K562 (cell line): ENCODE measurements at regions not wholly inside any gene's neighbourhood (a gene's known extent, or its start where the extent isn't known, plus 50 kb on each side); places are given as distances from the start of the nearest gene placed in this dataset.

Experiments used
- ATAC-seq: fragments of 200-7000 bp; cut with Tn5 transposase; 3 replicates; pipeline ENCODE4 v1.9.1; 2020; ENCODE audit warnings: moderate library complexity
- BruUV-seq: library from RNA; stranded (reverse); fragments of 400-500 nt; replicated peaks from 2 replicates; lab custom pipeline; 2021; lab: Mats Ljungman, UMichigan
- CTCF ChIA-PET: fragments of 300-600 bp; formaldehyde crosslinking; extraction: SDS; loops from one replicate; lab custom pipeline; 2021; ENCODE audit warnings: low intra/inter-chr PET ratio; lab: Yijun Ruan, JAX
- POLR2A ChIA-PET: fragments of 300-600, 350-650 bp; sonication (Branson Sonifier 250); formaldehyde crosslinking; extraction: SDS; loops from one replicate; lab custom pipeline; 2021; ENCODE audit warnings: antibody characterized with exemption, inconsistent platforms; lab: Yijun Ruan, JAX
- DNase-seq, 4 experiments: peaks; one replicate each; pipeline versions ENCODE4 v3.0.0 to v3.0.0-alpha.2; 2011 to 2018; ENCODE audit warnings: low spot score in 3 of 4, mixed read lengths in 3 of 4; ENCODE audit errors: extremely low read depth in 1 of 4
- FAIRE-seq: peaks from 2 replicates; lab custom pipeline; 2011; peaks lifted over from hg19 to GRCh38; lab: Jason Lieb, UNC
- H2AFZ ChIP-seq: 2 replicates; pipeline ENCODE4 v1.6.0; 2011; ENCODE audit warnings: low read depth, low read length, control low read depth, inconsistent platforms
- H3K27ac ChIP-seq: fragments of 200-600 bp; 3 replicates; pipeline ENCODE4 v1.8.0; 2011; ENCODE audit warnings: low read depth, mild to moderate bottlenecking, control low read depth, inconsistent platforms, low read length, moderate library complexity, mixed read lengths; ENCODE audit errors: extremely low read depth
- H3K27me3 ChIP-seq, 2 experiments: fragments of 300-600 bp in 1 of 2; 2 replicates in 1 of 2; 3 replicates in 1 of 2; pipeline versions ENCODE4 v1.6.0 to v1.8.0; 2011; ENCODE audit warnings: inconsistent platforms in 2 of 2, low read length in 2 of 2, mild to moderate bottlenecking in 1 of 2, mixed read lengths in 1 of 2, moderate library complexity in 1 of 2; ENCODE audit not compliant: control insufficient read depth in 2 of 2, insufficient read depth in 2 of 2
- H3K36me3 ChIP-seq: fragments of 300-600 bp; 3 replicates; pipeline ENCODE4 v1.8.0; 2011; ENCODE audit warnings: mild to moderate bottlenecking, low read length, inconsistent platforms; ENCODE audit not compliant: control insufficient read depth, insufficient read depth
- H3K4me1 ChIP-seq, 2 experiments: fragments of 200-600 bp in 1 of 2; replicated peaks in 1 of 2; 2 replicates in 1 of 2; 3 replicates in 1 of 2; pipeline versions ENCODE4 v1.5.1 to v1.8.0; 2011; ENCODE audit warnings: inconsistent platforms in 2 of 2, low read length in 2 of 2, mild to moderate bottlenecking in 1 of 2, mixed read lengths in 1 of 2, moderate library complexity in 1 of 2; ENCODE audit not compliant: control insufficient read depth in 2 of 2, insufficient read depth in 2 of 2
- H3K4me2 ChIP-seq: 2 replicates; pipeline ENCODE4 v1.6.1; 2011; ENCODE audit warnings: low read length, control low read depth, inconsistent platforms, mixed read lengths; ENCODE audit not compliant: insufficient read depth
- H3K4me3 ChIP-seq: fragments of 200-600 bp; sonication (generic), shearing (Covaris generic); 2 replicates; pipeline ENCODE4 v1.5.1; 2016; ENCODE audit warnings: control low read depth, inconsistent platforms
- H3K79me2 ChIP-seq: fragments of 200-600 bp; 3 replicates; pipeline ENCODE4 v1.8.0; 2011; ENCODE audit warnings: low read length, inconsistent platforms; ENCODE audit not compliant: control insufficient read depth, insufficient read depth
- H3K9ac ChIP-seq, 2 experiments: 2 replicates each; pipeline versions ENCODE4 v1.6.0 to v1.6.1; 2011; ENCODE audit warnings: low read depth in 2 of 2, low read length in 2 of 2, control low read depth in 1 of 2, inconsistent platforms in 1 of 2, mild to moderate bottlenecking in 1 of 2, mixed read lengths in 1 of 2; ENCODE audit not compliant: insufficient read depth in 1 of 2
- H3K9me1 ChIP-seq: one replicate; pipeline ENCODE4 v1.6.0; 2011; ENCODE audit warnings: inconsistent platforms, mild to moderate bottlenecking, low read length, moderate library complexity; ENCODE audit not compliant: control insufficient read depth, insufficient read depth
- H3K9me3 ChIP-seq: replicated peaks from 2 replicates; pipeline ENCODE4 v1.5.1; 2011; ENCODE audit warnings: low read depth, low read length, inconsistent platforms; ENCODE audit not compliant: control insufficient read depth, insufficient read depth
- H4K20me1 ChIP-seq: replicated peaks from 2 replicates; pipeline ENCODE4 v1.6.1; 2011; ENCODE audit warnings: low read length, inconsistent platforms, mixed read lengths; ENCODE audit not compliant: control insufficient read depth, insufficient read depth
- ETV5 ChIP-seq: sonication (generic); formaldehyde crosslinking; IDR thresholded peaks from 2 replicates; pipeline ENCODE4 v1.4.0; 2020; ENCODE audit warnings: low read depth, mild to moderate bottlenecking, missing genetic modification reagents
- FOXK1 ChIP-seq: sonication (generic); formaldehyde crosslinking; IDR thresholded peaks from 2 replicates; pipeline ENCODE4 v1.8.0; 2022; ENCODE audit warnings: missing genetic modification reagents, mild to moderate bottlenecking, borderline replicate concordance
- HNRNPL ChIP-seq: fragments of 200-400 bp; formaldehyde crosslinking; IDR thresholded peaks from 2 replicates; pipeline ENCODE4 v1.6.1; 2017; ENCODE audit warnings: low read depth, mild to moderate bottlenecking, low read length
- HSF4 ChIP-seq: fragments of 250-450 bp; sonication (Bioruptor Pico); IDR thresholded peaks from 2 replicates; pipeline ENCODE4 v2.1.2; 2022; ENCODE audit warnings: mild to moderate bottlenecking, moderate library complexity, borderline replicate concordance
- TEAD4 ChIP-seq, 2 experiments: sonication (generic) in 1 of 2; formaldehyde crosslinking in 1 of 2; IDR thresholded peaks; 2 replicates each; pipeline versions ENCODE4 v1.6.1 to v1.8.0; 2012 to 2022; ENCODE audit warnings: borderline replicate concordance in 1 of 2, inconsistent platforms in 1 of 2, low read length in 1 of 2, mild to moderate bottlenecking in 1 of 2, missing genetic modification reagents in 1 of 2
- ZNF143 ChIP-seq: sonication (generic); formaldehyde crosslinking; IDR thresholded peaks from 2 replicates; pipeline ENCODE4 v1.9.0; 2022; ENCODE audit warnings: mild to moderate bottlenecking, missing genetic modification reagents
- ZNF146 ChIP-seq: IDR thresholded peaks from one replicate; pipeline ENCODE4 v1.6.1; 2018; ENCODE audit warnings: missing compliant biosample characterization; ENCODE audit not compliant: unreplicated experiment
- ZNF668 ChIP-seq: fragments of 250-450 bp; sonication (Bioruptor Pico); IDR thresholded peaks from 2 replicates; pipeline ENCODE4 v1.8.0; 2022; ENCODE audit warnings: mild to moderate bottlenecking, inconsistent platforms
- WGBS: fragments of 100-300 bp; shearing (Covaris generic); methylation state at CpG from one replicate; pipeline ENCODE4 v1.1.6; 2016; ENCODE audit warnings: low coverage, mixed read lengths; ENCODE audit not compliant: insufficient coverage; ENCODE audit errors: missing lambda C conversion rate; 5-methylcytosine and 5-hydroxymethylcytosine counted together
- in situ Hi-C: fragments of 300-500 bp; cut with MboI; formaldehyde crosslinking; loops from 4 replicates; pipeline ENCODE4 v1.15.0; 2018; ENCODE audit warnings: inconsistent platforms, mixed read lengths
- intact Hi-C: fragments of 100-400 bp; cut with micrococcal nuclease; formaldehyde crosslinking; loops from 2 replicates; pipeline ENCODE4 v1.14.2; 2022

DNA sequence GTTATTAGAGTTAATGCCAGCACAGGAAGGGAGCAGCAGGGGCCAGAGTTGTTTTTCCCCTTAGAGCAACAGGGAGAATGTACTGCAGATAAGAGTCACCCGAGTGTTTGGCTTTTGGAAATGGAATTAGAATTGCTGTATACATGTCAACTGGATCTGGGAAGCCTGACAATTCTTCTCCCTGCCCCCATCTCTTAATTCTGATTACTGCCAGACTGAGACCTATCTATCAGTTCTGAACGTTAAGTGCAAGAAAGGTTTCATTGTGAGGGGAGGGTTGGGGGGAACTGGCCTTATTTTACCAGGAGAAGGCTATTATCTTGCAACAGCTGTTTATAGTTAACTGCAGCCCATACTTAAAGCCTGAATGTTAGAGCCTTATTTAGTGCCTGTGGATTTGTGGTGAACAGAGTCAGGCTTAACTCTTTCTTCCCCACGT is 424.5 kb upstream of the CDH11 start:
- Histone ChIP-seq H3K4me1 (no peaks in the 10 kb centered on the region), H2AFZ (no peak overlapping the region), H3K4me3 (no peak overlapping the region), H3K9ac (no peak overlapping the region), H3K27ac (no peak overlapping the region), H3K36me3 (no peaks in the 10 kb centered on the region), H3K79me2 (no peaks in the 10 kb centered on the region), H4K20me1 (no peaks in the 10 kb centered on the region), H3K4me2 (no peak overlapping the region), H3K9me3 (no peaks in the 10 kb centered on the region), H3K9me1 (no peaks in the 10 kb centered on the region), H3K27me3 (no peaks in the 10 kb centered on the region)
- TF ChIP-seq HNRNPL (no peak), ZNF143 (CRISPR knock-in tag) (no peak), FOXK1 (CRISPR knock-in tag) (no peak), ZNF668 (no peak), ZNF146 (CRISPR knock-in tag) (no peak), ETV5 (CRISPR knock-in tag) (no peak)
- in situ Hi-C loops = no loop called here
- ChIA-PET CTCF (no interaction called here), POLR2A (no interaction called here)
- intact Hi-C loops = no loop called here
- no peak for DNase-seq
- FAIRE-seq = no peak
- BruUV-seq = no TSS peak
- no peak for ATAC-seq
- WGBS = 0% methylated on average over 3 of the region's 3 CpGs

DNA sequence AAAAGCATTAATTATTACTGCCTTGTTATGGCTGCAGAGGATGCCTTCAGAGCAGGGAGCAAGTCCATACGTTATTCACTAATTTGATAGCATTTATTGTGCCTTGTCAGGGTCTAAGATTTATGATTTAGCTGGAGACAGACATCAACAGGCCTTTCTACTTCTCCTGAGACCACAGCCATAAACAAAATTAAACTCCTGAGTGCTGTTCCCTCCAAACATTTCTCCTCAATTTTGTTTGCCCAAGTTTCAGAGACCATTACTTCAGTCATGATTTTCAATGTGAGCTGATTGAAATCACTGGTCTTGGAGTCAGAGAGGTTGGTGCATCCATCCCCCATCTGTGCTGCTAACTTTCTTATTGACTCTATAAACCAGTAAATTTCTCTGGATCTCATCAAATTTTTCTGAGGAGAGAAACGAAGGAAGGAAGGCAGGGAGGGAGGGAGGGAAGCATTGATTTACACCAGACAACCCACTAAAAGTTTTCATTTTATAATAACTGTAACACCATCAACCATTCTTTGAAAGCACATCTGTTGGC is 423.6 kb upstream of the CDH11 start:
- no peak overlapping the region for H2AFZ ChIP-seq
- H3K9me1 ChIP-seq = no peaks in the 10 kb centered on the region
- in situ Hi-C loops = no loop called here
- no TSS peak for BruUV-seq
- ChIA-PET POLR2A (no interaction called here), CTCF (no interaction called here)
- no peaks in the 10 kb centered on the region for H3K27me3 ChIP-seq
- H3K4me1 ChIP-seq = no peaks in the 10 kb centered on the region
- no peak for TF ChIP-seq HSF4
- no peak for TF ChIP-seq TEAD4 (IDR thresholded peaks at IDR 0.05; ENCODE audit: low read length)
- TF ChIP-seq TEAD4 (CRISPR knock-in tag; IDR thresholded peaks at IDR 0.05; ENCODE audit: borderline replicate concordance) = no peak
- TF ChIP-seq ZNF146 (CRISPR knock-in tag) = no peak
- ATAC-seq (no peak), DNase-seq (no peak), FAIRE-seq (no peak)
- intact Hi-C loops = no loop called here
- H3K9me3 ChIP-seq = no peaks in the 10 kb centered on the region
- no peak overlapping the region for H3K4me2 ChIP-seq
- no peaks in the 10 kb centered on the region for H3K36me3 ChIP-seq
- H3K79me2 ChIP-seq = no peaks in the 10 kb centered on the region
- WGBS = 0% methylated on average over 2 of the region's 2 CpGs
- no peak overlapping the region for H3K9ac ChIP-seq
- no peak overlapping the region for H3K4me3 ChIP-seq
- no peaks in the 10 kb centered on the region for H4K20me1 ChIP-seq
- no peak overlapping the region for H3K27ac ChIP-seq
